H1 (cell line): ENCODE measurements at regions not wholly inside any gene's neighbourhood (a gene's known extent, or its start where the extent isn't known, plus 50 kb on each side); places are given as distances from the start of the nearest gene placed in this dataset.
"Not testable (repeated sequence)": the region's sequence is repeated elsewhere in the genome, so short reads cannot be mapped to it uniquely, and the experiment has no call there.

Source experiments
- CEBPB ChIP-seq: IDR thresholded peaks from 2 replicates; pipeline ENCODE4 v1.6.1; 2012; ENCODE audit warnings: low read depth, low read length
- TF ChIP-seq, protein P1 (sequence below): fragments of 300-600 bp; sonication (generic); IDR thresholded peaks from 2 replicates; pipeline ENCODE4 v1.7.1; 2012; ENCODE audit warnings: low read length, moderate library complexity, mild to moderate bottlenecking, inconsistent platforms; ENCODE audit not compliant: insufficient replicate concordance
- TF ChIP-seq, protein P2 (sequence below), 3 experiments: IDR thresholded peaks; 1 replicate in 2 of 3; 2 replicates in 1 of 3; pipeline versions ENCODE4 v1.5.1 to v1.6.1; 2011; ENCODE audit warnings: low read length in 3 of 3, mild to moderate bottlenecking in 3 of 3, inconsistent platforms in 2 of 3, low read depth in 1 of 3, moderate library complexity in 1 of 3; ENCODE audit not compliant: insufficient read depth in 1 of 3; ENCODE audit errors: control extremely low read depth in 1 of 3

DNA sequence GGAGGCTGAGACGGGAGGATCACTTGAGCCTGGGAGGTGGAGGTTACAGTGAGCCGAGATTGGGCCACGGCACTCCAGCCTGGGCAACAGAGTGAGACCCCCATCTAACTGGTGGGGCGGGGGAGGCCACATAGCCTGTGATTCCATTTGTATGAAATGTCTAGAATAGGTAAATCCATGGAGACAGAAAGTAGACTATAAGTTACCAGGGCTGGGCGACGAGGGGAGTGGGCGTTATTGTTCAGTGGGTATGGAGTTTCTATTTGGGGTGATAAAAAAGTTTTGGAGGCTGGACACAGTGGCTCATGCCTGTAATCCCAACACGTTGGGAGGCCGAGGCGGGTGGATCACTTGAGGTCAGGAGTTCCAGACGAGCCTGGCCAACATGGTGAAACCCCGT lies 97.8 kb downstream of the CRLF3 start:
- TF ChIP-seq CEBPB = not testable (repeated sequence)
- TF ChIP-seq, protein P1, sequence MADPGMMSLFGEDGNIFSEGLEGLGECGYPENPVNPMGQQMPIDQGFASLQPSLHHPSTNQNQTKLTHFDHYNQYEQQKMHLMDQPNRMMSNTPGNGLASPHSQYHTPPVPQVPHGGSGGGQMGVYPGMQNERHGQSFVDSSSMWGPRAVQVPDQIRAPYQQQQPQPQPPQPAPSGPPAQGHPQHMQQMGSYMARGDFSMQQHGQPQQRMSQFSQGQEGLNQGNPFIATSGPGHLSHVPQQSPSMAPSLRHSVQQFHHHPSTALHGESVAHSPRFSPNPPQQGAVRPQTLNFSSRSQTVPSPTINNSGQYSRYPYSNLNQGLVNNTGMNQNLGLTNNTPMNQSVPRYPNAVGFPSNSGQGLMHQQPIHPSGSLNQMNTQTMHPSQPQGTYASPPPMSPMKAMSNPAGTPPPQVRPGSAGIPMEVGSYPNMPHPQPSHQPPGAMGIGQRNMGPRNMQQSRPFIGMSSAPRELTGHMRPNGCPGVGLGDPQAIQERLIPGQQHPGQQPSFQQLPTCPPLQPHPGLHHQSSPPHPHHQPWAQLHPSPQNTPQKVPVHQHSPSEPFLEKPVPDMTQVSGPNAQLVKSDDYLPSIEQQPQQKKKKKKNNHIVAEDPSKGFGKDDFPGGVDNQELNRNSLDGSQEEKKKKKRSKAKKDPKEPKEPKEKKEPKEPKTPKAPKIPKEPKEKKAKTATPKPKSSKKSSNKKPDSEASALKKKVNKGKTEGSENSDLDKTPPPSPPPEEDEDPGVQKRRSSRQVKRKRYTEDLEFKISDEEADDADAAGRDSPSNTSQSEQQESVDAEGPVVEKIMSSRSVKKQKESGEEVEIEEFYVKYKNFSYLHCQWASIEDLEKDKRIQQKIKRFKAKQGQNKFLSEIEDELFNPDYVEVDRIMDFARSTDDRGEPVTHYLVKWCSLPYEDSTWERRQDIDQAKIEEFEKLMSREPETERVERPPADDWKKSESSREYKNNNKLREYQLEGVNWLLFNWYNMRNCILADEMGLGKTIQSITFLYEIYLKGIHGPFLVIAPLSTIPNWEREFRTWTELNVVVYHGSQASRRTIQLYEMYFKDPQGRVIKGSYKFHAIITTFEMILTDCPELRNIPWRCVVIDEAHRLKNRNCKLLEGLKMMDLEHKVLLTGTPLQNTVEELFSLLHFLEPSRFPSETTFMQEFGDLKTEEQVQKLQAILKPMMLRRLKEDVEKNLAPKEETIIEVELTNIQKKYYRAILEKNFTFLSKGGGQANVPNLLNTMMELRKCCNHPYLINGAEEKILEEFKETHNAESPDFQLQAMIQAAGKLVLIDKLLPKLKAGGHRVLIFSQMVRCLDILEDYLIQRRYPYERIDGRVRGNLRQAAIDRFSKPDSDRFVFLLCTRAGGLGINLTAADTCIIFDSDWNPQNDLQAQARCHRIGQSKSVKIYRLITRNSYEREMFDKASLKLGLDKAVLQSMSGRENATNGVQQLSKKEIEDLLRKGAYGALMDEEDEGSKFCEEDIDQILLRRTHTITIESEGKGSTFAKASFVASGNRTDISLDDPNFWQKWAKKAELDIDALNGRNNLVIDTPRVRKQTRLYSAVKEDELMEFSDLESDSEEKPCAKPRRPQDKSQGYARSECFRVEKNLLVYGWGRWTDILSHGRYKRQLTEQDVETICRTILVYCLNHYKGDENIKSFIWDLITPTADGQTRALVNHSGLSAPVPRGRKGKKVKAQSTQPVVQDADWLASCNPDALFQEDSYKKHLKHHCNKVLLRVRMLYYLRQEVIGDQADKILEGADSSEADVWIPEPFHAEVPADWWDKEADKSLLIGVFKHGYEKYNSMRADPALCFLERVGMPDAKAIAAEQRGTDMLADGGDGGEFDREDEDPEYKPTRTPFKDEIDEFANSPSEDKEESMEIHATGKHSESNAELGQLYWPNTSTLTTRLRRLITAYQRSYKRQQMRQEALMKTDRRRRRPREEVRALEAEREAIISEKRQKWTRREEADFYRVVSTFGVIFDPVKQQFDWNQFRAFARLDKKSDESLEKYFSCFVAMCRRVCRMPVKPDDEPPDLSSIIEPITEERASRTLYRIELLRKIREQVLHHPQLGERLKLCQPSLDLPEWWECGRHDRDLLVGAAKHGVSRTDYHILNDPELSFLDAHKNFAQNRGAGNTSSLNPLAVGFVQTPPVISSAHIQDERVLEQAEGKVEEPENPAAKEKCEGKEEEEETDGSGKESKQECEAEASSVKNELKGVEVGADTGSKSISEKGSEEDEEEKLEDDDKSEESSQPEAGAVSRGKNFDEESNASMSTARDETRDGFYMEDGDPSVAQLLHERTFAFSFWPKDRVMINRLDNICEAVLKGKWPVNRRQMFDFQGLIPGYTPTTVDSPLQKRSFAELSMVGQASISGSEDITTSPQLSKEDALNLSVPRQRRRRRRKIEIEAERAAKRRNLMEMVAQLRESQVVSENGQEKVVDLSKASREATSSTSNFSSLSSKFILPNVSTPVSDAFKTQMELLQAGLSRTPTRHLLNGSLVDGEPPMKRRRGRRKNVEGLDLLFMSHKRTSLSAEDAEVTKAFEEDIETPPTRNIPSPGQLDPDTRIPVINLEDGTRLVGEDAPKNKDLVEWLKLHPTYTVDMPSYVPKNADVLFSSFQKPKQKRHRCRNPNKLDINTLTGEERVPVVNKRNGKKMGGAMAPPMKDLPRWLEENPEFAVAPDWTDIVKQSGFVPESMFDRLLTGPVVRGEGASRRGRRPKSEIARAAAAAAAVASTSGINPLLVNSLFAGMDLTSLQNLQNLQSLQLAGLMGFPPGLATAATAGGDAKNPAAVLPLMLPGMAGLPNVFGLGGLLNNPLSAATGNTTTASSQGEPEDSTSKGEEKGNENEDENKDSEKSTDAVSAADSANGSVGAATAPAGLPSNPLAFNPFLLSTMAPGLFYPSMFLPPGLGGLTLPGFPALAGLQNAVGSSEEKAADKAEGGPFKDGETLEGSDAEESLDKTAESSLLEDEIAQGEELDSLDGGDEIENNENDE = not testable (repeated sequence)
- TF ChIP-seq, protein P2, sequence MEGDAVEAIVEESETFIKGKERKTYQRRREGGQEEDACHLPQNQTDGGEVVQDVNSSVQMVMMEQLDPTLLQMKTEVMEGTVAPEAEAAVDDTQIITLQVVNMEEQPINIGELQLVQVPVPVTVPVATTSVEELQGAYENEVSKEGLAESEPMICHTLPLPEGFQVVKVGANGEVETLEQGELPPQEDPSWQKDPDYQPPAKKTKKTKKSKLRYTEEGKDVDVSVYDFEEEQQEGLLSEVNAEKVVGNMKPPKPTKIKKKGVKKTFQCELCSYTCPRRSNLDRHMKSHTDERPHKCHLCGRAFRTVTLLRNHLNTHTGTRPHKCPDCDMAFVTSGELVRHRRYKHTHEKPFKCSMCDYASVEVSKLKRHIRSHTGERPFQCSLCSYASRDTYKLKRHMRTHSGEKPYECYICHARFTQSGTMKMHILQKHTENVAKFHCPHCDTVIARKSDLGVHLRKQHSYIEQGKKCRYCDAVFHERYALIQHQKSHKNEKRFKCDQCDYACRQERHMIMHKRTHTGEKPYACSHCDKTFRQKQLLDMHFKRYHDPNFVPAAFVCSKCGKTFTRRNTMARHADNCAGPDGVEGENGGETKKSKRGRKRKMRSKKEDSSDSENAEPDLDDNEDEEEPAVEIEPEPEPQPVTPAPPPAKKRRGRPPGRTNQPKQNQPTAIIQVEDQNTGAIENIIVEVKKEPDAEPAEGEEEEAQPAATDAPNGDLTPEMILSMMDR (IDR thresholded peaks at IDR 0.05; ENCODE audit: control extremely low read depth in 1 of 3, insufficient read depth in 1 of 3, low read depth in 1 of 3, low read length in 3 of 3) = not testable (repeated sequence)
